Uterus (tissue), 2 donors: ENCODE measurements at regions not wholly inside any gene's neighbourhood (a gene's known extent, or its start where the extent isn't known, plus 50 kb on each side); places are given as distances from the start of the nearest gene placed in this dataset.

ENCODE experiments used
- POLR2A ChIP-seq, 2 donors: fragments of 450-650 bp; IDR thresholded peaks; one replicate each; pipeline ENCODE4 v1.6.1; 2016; ENCODE audit warnings: antibody characterized with exemption in 2 of 2, mild to moderate bottlenecking in 1 of 2, moderate library complexity in 1 of 2
- TF ChIP-seq, protein P1 (sequence below), 4 experiments: fragments of 200-600 bp in 2 of 4; fragments of 450-650 bp in 2 of 4; sonication (generic) in 2 of 4; IDR thresholded peaks; one replicate each; pipeline ENCODE4 v1.5.1; 2016 to 2019; ENCODE audit warnings: antibody characterized with exemption in 4 of 4, mild to moderate bottlenecking in 2 of 4, moderate library complexity in 1 of 4

DNA sequence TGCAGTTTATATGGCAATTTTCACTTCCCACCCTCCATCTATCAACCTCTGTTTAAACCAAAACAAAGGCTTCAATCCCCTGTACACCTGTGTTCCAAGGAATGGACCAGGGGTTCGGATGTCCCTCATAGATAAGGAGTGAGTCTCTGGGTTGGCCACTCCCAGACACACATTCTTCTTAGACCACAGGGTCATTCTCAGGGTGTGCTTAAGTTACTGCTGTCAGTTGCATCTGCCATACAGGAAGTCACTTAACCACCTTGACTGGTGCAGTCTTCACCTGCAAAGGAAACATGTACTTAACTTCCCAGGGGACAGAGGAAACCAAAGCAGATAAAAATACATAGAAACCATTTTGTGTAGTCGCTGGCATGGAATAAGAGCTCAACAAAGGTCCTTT lies 151.0 kb upstream of the NDUFV2 start:
- TF ChIP-seq, protein P1, sequence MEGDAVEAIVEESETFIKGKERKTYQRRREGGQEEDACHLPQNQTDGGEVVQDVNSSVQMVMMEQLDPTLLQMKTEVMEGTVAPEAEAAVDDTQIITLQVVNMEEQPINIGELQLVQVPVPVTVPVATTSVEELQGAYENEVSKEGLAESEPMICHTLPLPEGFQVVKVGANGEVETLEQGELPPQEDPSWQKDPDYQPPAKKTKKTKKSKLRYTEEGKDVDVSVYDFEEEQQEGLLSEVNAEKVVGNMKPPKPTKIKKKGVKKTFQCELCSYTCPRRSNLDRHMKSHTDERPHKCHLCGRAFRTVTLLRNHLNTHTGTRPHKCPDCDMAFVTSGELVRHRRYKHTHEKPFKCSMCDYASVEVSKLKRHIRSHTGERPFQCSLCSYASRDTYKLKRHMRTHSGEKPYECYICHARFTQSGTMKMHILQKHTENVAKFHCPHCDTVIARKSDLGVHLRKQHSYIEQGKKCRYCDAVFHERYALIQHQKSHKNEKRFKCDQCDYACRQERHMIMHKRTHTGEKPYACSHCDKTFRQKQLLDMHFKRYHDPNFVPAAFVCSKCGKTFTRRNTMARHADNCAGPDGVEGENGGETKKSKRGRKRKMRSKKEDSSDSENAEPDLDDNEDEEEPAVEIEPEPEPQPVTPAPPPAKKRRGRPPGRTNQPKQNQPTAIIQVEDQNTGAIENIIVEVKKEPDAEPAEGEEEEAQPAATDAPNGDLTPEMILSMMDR (IDR thresholded peaks at IDR 0.05) = no peak
- no peak for TF ChIP-seq POLR2A (IDR thresholded peaks at IDR 0.05)
